HG03521 (cell line): ENCODE measurements at regions not wholly inside any gene's neighbourhood (a gene's known extent, or its start where the extent isn't known, plus 50 kb on each side); places are given as distances from the start of the nearest gene placed in this dataset.

Experiments used
- ATAC-seq: cut with Tn5 transposase; IDR thresholded peaks from one replicate; pipeline ENCODE4 v1.9.1; 2021; ENCODE audit warnings: mild to moderate bottlenecking, moderate library complexity; ENCODE audit not compliant: unreplicated experiment

DNA sequence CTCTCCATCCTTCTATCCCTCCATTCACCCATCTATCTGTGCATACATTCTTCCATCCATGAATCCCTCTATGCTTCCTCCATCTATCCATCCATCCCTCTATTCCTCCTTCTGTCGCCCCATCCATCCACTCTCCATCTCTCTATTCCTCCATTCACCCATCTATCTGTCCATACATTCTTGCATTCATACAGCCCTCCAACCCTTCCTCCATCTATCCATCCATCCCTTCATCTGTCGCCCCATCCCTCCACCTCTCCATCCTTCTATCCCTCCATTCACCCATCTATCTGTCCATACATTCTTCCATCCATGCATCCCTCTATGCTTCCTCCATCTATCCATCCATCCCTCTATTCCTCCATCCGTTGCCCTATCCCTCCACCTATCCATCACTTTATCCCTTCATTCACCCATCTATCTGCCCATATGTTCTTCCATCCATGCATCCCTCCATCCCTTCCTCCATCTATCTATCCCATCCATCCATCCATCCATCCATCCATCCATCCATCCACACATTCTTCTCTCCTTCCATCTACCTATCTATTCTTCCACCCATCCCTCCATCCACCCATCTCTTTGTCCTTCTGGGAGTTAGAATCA lies 272.5 kb upstream of the TNRC6C start:
- ATAC-seq, result no peak

DNA sequence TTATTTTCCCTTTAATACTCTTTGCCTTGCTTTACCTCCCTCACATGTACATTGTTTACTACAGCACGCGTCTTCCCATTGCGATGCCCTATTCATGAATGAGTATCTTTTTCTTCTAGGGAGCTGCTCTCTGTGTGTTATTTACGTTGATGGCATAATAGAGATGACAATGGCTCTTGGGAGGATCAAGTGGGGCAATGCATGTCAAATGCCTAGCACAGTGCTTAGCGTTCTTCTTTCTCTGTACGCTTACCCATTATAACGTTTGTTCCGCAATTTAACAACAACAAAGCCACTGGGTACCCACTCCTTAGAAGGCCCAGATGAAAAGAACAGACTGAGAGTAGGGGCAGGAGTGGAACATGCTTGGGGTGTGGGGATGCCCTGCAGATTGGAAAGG lies 271.6 kb upstream of the TNRC6C start:
- ATAC-seq, result no peak

DNA sequence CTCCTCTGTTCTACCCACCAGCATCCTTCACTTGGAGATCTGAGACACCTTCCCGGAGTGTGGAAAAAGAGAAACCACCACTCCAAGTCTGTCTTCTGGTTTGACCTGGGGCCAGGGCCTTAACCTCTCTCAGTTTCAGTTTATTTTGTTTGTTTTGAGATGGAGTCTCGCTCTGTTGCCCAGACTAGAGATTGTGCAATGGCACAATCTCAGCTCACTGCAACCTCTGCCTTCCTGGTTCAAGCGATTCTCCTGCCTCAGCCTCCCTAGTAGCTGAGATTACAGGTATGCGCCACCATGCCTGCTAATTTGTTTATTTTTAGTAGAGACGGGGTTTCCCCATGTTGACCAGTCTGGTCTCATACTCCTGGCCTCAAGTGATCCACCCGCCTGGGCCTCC lies 271.1 kb upstream of the TNRC6C start:
- no peak for ATAC-seq

DNA sequence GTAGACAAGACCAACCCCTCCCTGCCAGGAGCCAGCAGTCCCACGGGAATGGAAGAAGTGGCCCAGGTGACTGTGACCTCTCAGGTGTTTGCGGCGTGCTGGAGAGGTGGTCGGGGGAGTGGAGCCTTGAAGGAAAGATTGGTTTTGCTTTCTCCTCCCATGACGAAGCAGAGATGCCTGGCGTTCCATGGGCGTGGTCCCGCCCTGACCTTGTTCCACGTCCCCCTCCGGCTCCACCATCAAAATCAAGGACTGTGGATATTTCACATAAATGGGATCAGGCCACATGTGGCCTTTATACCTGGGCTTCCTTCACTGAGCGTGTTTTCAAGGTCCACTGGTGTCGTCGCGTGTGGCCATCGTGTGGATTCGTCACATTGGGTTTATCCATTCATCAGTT lies 270.6 kb upstream of the TNRC6C start:
- ATAC-seq, result no peak

DNA sequence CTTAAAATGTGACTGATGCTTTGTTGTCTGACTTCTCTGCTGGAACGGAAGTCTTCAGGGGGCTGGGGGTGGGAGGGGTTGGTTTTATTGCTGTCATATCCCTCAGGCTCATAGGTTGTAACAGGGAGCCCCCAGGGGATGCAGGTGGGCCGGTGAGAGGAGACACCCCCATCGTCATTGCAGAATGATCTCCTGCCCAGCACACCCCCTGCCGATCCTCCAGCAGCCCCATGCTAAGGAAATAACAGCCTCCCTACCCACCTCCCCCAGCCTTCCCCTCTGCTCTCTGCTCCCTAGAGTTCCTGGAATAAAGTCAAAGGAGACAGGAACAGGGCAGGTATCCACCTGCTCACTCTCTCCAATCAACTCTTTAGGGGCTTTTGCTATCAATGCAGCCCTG lies 270.1 kb upstream of the TNRC6C start:
- no peak for ATAC-seq

DNA sequence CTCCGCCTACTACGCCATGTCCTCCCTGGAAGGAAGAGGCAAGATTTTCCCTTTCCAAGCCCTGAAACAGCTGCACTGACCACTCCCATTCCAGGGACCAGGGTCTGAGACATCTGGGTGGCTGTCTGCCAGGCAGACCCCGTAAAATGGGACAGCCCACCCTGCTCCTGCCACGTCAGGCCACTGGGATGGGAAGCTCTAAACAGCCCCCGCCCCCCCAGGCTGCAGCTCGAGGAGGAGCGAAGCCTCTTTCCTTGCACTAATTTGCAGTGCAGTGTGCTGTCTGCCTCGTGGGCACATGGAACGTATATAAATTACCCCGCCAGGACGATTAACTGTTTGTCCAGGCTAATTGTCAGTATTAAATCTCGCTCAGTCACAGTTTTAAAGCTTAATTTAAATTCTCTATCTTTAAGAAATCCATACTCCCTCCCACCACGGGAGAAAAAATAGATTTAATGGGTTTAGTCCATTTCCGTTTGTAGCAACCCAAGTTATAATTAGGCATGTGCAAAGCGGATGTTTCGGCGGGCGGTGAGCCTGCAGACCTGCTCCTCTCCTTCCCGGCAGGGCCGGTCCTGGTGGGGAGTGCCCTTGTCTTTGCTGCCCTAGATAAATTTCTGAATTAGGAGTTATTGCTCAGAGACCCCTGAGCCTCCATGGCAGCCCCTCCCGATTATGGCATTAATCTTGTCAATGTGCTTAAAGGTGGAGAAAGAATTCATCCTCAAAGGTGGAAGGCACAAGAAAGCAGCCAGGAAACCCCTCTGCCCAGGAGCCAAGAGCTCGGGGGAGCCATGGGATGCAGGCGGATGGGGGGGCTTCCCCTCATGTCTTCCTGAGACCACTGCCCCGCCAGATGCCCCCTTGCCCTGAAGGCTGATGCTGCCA lies 268.0 kb upstream of the TNRC6C start:
- no peak for ATAC-seq

DNA sequence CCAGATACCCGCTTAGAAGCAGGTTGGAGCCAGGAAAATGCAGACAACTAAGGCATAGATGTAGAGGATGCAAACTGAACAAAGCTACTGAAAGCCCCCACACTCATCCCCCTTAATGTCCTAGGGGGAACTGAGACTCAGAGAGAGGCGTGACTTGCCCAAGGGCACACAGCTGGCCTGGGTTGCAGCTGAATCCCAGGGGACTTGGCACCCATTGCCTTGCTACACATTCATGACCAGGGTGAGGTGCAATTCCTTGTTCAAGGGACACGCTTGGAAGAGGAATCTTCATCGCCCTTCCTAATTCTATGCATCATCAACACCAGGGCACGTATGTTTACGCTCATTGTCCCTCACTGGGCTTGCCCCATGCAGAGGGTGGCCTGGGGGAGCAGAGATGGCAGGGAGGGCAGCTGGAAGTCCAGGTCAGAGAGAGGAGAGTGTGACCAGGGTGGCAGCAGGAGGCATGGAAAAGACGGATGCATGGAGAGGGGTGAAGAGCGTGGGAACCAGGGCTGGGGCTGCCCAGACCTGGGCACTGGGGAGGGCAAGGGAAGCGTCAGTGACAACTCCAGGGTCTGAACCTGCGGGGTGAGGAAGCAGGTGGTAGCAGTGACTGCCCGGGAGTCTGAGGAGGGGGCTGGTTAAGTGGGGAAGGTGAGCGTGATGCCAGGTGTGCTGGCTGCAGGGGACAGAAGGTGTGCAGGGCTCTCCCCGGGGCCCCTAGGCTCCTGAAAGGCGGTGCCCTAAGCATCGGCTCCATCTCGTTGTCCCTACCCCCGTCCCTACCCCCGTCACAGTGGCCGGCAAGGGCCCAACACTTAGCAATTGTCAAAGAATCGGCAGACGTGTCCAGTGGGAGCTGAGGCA lies 267.1 kb upstream of the TNRC6C start:
- no peak for ATAC-seq

DNA sequence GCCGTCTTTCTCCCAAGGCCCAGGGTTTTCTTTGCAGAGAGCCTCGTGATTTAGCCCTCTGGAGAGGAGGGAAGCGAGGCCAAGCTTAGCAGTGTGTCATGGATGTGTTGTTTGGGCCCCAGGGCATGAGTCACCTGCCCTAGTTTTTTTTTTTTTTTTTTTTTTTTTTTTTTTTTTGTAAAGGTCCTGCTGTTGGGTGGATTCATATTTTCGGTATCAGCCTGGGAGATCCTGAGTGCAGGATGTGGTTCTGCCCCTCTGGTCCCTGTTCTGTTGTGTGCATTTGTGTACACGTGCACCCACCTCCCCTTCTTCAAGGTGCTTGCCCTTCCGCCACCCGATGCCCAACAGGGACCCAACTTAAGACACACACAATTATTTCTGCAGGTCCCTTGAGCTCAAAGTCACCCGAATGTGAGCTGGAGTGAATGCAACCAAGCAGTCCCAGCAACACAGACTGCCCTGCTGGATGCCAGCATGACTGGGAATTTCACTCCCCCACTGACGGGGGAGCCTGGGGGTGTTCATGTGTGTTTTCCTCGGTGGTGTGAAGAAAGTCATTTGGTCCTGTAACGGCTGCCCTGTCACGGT lies 265.8 kb upstream of the TNRC6C start:
- ATAC-seq, result no peak

DNA sequence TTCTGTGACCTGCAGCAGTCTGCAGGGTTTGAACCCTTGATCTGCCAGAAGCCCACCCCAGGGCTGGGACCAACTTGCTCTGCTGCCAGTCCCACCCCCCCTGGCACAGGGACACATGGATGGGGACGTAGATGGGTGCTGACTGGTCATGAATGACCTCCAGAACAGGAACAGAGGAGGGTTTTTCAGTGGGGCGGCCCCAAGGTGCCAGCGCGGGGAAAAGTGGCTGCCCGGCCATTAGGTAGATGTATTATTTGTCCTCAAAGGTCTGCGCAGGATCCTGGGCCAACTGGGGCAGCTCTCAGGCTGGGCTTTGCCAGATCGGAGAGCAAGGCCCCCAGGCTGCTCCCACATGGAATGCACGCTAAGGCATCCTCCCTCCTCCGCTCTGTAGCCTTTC lies 265.2 kb upstream of the TNRC6C start:
- ATAC-seq, result no peak

DNA sequence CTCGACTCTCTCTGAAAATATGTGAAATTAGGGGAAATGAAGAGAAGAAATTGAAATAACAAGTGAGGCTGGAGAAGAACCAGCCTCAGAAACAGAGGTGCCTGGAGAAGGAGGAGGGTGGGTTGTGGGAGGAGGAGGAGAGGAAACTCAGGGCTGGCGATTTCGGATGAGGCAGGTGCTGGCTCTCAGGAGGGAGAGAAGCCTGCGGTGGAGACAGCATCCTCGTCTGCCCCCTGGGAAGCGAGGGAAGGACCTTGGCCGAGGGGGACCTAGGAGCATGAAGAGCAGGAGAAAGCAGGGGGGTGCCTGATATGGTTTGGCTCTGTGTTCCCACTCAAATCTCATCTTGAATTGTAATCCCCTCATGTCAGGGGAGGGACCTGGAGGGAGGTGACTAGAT lies 264.7 kb upstream of the TNRC6C start:
- ATAC-seq, result no peak

DNA sequence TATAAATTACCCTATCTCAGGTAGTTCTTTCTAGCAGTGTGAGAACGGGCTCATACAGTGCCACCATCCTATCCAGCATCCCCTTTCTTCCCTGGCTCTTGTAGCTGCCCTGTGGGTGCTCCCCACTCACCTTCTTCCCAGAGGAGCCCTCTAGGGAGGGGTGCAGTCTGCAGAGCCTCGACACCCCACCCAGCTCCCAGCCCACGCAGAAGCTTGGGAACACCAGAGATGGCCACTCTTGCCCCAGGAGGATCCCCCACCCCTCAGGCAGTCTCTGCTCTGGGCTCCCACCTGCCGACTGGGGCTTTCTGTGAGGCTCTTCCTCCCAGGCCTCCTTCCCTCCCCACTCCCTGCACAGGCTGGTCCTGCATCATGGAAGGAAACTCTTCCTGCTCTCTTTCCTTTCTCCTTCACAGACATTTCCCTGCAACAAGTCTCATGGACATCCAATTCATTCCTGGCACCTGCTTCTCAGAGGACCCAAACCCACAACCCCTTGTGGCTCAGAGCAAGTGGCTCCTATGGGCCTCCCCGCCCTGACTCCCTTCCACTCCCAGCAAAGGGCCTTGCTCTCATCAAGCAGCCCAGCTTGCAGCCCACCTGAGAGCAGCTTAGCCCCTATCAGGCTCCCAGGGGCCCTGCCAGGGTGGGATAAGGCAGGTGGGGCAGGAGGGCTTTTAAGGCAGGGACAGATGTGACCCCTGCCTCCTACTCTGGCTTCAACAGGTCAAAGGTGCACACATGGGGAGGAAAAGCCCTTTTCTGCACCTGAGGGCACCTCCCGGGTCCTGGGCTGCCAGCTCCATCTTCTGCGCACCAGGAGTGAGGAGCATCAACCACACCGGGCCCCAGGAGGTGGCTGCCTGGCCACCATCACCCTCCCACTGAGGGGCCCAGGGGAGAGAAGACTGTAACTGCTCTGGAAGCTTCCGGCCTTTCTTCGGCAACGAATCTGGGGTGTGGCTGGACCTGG lies 263.8 kb upstream of the TNRC6C start:
- no peak for ATAC-seq

DNA sequence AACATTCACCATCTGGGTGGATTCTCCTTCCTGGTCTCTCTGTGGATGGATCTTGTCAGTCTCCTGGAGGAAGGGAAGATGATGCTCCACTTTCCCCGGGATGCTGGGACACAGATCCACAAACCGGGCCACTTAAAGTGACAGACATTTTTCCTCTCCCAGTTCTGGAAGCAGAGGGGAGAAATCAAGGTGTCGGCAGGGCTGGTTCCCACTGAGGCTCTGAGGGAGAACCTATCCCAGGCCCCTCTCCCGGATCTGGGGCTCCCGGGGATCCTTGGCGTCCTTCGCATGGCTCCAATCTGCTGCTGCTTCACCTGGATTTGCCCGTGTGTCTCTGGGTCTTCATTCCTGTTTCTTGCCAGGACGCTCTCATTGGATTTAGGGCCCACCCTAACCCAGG lies 263.1 kb upstream of the TNRC6C start:
- ATAC-seq, result no peak

DNA sequence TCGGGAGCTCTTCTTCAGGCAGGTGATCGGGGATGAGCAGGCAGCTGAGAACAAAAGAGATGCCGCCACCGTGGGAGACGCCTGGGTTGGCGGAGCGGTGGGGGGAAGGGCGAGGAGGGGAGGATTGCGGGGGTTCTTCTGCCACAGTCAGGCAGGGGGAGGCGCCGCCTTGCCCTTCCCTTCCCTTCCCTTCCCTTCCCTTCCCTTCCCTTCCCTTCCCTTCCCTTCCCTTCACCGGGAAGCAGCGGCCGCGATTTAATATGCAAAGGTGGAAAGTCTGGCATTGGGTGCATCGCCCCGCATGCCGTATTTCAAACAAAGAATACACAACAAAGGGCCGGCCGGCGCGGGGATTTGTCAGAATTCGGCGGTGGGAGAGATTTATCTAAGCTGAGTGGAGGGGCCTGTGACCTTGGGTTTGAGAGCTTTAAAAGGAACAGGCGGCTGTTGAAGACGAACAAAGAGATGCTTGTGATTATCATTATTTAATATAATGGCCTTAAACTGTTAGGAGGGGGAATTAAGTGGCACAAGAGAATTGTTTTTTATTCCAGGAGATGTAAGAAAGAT lies 262.3 kb upstream of the TNRC6C start:
- no peak for ATAC-seq

DNA sequence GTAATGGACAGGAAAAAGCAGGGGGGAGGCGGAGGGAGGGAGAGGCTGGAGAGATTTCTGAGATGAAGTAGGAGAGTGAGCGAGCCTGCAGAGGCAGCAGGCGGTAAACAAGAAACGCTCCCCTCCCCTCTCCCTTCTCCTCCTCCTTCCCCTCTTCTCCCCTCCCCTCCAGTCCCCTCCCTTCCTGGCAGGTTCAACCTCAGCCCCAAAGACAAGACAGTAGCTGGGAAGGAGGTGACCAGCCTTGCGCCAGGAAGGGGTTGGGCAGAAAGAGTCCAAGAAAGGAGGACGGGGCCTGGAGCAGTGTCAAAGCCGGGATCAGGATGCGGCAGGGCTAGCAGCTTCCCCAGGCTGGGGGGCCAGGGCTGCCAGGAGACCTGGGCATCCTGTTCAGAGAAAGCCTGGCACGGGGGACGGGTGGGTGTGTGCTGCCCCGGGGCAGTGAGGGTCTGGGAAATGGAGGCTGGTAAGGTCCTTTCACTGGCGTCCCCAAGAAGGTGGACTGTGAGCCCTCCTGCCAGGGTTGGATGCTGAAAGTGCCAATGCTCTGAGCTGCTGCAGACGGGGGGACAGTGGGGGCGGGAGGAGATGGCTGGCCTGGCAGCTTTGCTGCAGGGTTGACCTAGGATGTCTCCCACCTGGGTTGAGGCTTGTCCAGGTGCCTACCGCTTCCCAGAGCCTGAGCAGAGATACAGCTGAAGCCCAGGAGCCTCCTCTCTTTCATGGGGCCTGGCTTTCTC lies 261.6 kb upstream of the TNRC6C start:
- no peak for ATAC-seq

DNA sequence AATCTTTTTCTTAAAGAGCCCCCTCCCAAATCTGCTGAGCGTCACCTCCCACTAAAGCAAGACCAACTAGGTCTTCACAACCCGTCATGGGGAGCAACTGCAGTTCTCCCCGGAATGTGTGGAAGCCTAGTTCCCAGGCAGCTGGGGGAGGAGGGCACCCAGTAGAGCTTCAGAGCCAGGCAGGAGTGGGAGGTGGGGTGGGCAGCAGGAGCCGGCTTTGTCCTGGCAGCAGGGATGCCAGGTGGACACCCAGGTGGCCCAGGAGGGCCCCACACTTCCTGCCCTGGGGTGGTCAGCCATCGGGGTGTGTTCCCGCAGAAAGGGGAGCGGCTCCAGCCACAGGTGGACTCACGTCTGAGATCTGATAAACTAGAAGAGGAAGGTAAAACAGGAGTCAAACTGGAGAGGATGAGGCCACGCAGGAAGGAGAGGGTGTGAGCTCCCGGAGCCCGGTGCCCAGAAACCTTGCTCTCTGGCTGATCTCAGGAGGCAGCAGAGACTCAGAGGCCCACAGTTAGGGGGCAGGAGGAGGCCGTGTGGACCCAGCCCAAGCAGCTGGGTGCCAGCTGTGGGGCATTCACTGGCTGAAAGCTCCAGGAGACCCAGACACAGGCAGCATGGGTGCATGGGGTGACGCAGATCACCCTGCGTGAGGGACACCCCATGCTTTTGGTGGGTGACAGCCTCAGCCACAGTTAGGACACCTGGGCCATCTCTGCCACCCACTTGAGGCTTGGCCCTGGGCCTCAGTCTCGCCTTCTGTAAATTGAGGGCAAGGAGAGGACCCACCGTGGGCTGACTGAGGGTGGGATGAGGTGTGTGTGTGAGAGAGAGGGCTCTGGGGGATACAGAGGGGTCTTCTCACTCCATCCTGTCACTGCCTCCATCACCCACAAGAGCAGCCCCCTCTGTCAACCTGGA lies 260.8 kb upstream of the TNRC6C start:
- ATAC-seq, result no peak

DNA sequence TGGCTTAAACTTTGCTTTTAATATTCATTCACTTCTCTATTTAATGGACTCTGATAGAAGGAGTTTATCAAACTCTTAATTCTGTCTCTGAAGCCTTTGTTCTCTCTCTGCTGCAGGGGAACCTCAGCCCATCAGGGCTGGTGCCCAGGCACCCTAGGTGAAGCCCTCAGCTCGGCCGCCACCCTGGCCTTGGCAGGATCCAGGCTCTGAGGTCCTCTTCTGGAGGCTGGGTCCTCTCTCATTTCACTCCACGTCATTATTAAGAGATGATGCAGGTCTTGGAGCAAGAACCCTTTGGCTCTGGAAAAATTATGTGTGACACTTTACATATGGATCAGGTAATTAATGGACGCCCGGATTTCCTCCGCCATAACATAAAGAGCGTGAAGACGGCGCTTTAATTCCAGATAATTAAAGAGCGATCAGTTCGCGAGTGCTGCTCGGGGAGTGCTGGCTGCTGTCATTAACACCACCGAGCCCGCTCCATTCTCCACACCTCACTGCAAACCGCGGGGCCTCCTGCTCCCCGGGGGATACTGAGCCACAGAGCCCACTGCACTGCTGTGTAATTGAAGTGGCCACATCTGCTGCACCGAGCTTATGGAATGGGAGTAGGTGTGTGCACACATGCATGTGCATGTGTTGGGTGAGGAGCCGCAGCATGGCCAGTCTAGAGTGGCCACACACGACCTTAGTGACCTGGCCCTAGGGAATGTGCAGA lies 259.4 kb upstream of the TNRC6C start:
- no peak for ATAC-seq

DNA sequence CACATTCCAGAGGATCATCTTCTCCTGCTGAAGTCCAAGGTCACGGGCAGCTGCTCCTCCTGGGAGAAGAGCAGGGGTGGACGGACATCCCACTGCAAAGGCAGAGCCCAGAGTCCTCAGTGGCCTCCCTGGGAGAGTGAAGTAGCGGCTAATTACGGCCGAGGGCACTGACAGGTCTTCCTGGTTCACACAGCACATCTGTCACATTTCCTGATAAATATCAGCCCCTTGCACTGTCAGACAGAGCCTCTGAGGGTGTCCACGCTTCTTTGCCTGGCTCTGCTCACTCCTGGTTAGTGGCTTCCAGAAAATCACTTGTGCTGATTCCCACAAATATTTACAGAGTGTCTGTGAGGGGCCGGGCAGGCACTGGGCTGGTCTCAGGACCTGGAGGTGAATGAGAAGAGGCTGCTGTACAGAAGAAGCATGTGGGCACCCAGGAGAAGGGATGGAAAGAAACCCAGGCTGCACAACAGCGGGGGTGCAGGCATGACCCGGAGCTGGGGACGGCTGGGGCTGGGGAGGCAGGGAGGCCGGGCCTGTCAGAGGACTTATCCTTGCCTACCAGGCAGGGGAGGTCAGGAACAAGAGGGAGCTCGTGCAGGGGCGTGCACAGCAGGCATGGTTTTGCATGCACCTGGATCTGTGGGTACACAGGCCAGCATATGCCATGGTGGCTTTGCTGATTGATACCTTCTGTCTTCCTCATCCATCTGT lies 258.2 kb upstream of the TNRC6C start:
- no peak for ATAC-seq
